ENCODE measurements at regions not wholly inside any gene's neighbourhood (a gene's known extent, or its start where the extent isn't known, plus 50 kb on each side); places are given as distances from the start of the nearest gene placed in this dataset.

GRCh38 chr5:68748101-68748500, 345.7 kb upstream of the SLC30A5 start:
- Mint-ChIP-seq H3K9me3 (peaks cover 0 to 2% (median 0%) of the 10 kb centered on the region in 11 donors), H3K4me3 (no peak overlapping the region), H3K36me3 (no peaks in the 10 kb centered on the region), H3K4me1 (peaks cover 0 to 4% (median 3%) of the 10 kb centered on the region in 7 donors), H3K27me3 (peaks cover 0 to 17% (median 7%) of the 10 kb centered on the region in 5 donors), H3K27ac (no peak overlapping the region)
- ATAC-seq (no peak), DNase-seq (no peak)
- H3K36me3 ChIP-seq (ENCODE audit: control insufficient read depth in 2 of 3, insufficient read depth in 3 of 3, low read length in 3 of 3) = no peaks in the 10 kb centered on the region
- H3K4me1 ChIP-seq (ENCODE audit: control insufficient read depth in 2 of 2, insufficient read depth in 2 of 2, low read length in 2 of 2) = no peaks in the 10 kb centered on the region
- no peak overlapping the region for H3K4me3 ChIP-seq (ENCODE audit: low read length)
- intact Hi-C loops (cut with micrococcal nuclease) = no loop called here
- ChIA-PET POLR2A (no interaction called here), CTCF (interaction anchor here (0.6 kb wide), 1 partner anchor 14 kb away, joined by 8 read pairs; no protein-coding TSS in a partner anchor)
- no peaks in the 10 kb centered on the region for H3K27me3 ChIP-seq (ENCODE audit: control insufficient read depth in 2 of 2, insufficient read depth in 2 of 2, low read length in 2 of 2)
- H3K27ac ChIP-seq (ENCODE audit: low read depth, low read length) = no peak overlapping the region
- H3K9me3 ChIP-seq (ENCODE audit: control insufficient read depth in 2 of 3, low read length in 3 of 3) = no peaks in the 10 kb centered on the region

- Histone ChIP-seq H3K27me3 (ENCODE audit: control insufficient read depth in 2 of 2, insufficient read depth in 2 of 2, low read length in 2 of 2) (no peaks in the 10 kb centered on the region), H3K27ac (ENCODE audit: low read depth, low read length) (no peak overlapping the region), H3K36me3 (ENCODE audit: control insufficient read depth in 2 of 3, insufficient read depth in 3 of 3, low read length in 3 of 3) (no peaks in the 10 kb centered on the region), H3K4me3 (ENCODE audit: low read length) (no peak overlapping the region), H3K9me3 (ENCODE audit: control insufficient read depth in 2 of 3, low read length in 3 of 3) (no peaks in the 10 kb centered on the region), H3K4me1 (ENCODE audit: control insufficient read depth in 2 of 2, insufficient read depth in 2 of 2, low read length in 2 of 2) (no peaks in the 10 kb centered on the region)
- Mint-ChIP-seq H3K9me3 (peaks cover 0 to 2% (median 0%) of the 10 kb centered on the region in 11 donors), H3K4me3 (no peak overlapping the region), H3K27ac (no peak overlapping the region), H3K4me1 (peaks cover 0 to 4% (median 3%) of the 10 kb centered on the region in 7 donors), H3K36me3 (no peaks in the 10 kb centered on the region), H3K27me3 (peaks cover 0 to 17% (median 8%) of the 10 kb centered on the region in 5 donors)
- POLR2A ChIA-PET = no interaction called here
- CTCF ChIA-PET = interaction anchor here (0.6 kb wide), 1 partner anchor 38 kb away, joined by 3 read pairs; no protein-coding TSS in a partner anchor
- intact Hi-C loops (cut with micrococcal nuclease) = no loop called here
- DNase-seq (no peak), ATAC-seq (no peak)
These were observed 344.7 kb upstream of the SLC30A5 start for GRCh38 chr5:68749077-68749476.

- no peak overlapping the region for H3K27ac Mint-ChIP-seq
- no peaks in the 10 kb centered on the region for H3K4me1 ChIP-seq (ENCODE audit: control insufficient read depth in 2 of 2, insufficient read depth in 2 of 2, low read length in 2 of 2)
- no peak overlapping the region for H3K27ac ChIP-seq (ENCODE audit: low read depth, low read length)
- peaks cover 0 to 4% (median 3%) of the 10 kb centered on the region in 7 donors for H3K4me1 Mint-ChIP-seq
- ChIA-PET POLR2A (no interaction called here), CTCF (no interaction called here)
- H3K36me3 ChIP-seq (ENCODE audit: control insufficient read depth in 2 of 3, insufficient read depth in 3 of 3, low read length in 3 of 3) = no peaks in the 10 kb centered on the region
- no peak for ATAC-seq
- no peaks in the 10 kb centered on the region for H3K36me3 Mint-ChIP-seq
- intact Hi-C loops (cut with micrococcal nuclease) = no loop called here
- H3K27me3 ChIP-seq (ENCODE audit: control insufficient read depth in 2 of 2, insufficient read depth in 2 of 2, low read length in 2 of 2) = no peaks in the 10 kb centered on the region
- H3K9me3 Mint-ChIP-seq = peaks cover 0 to 2% (median 0%) of the 10 kb centered on the region in 11 donors
- DNase-seq = no peak
- H3K4me3 ChIP-seq (ENCODE audit: low read length) = no peak overlapping the region
- H3K4me3 Mint-ChIP-seq = no peak overlapping the region
- H3K27me3 Mint-ChIP-seq = peaks cover 0 to 18% (median 8%) of the 10 kb centered on the region in 5 donors
- no peaks in the 10 kb centered on the region for H3K9me3 ChIP-seq (ENCODE audit: control insufficient read depth in 2 of 3, low read length in 3 of 3)
These were observed 344.2 kb upstream of the SLC30A5 start for GRCh38 chr5:68749631-68750030.

GRCh38 chr5:68751661-68752060, 342.2 kb upstream of the SLC30A5 start:
- Mint-ChIP-seq H3K27me3 (peaks cover 0 to 22% (median 17%) of the 10 kb centered on the region in 5 donors), H3K9me3 (peaks cover 0 to 2% (median 0%) of the 10 kb centered on the region in 11 donors), H3K4me1 (peaks cover 0 to 4% (median 0%) of the 10 kb centered on the region in 7 donors), H3K27ac (no peak overlapping the region), H3K36me3 (no peaks in the 10 kb centered on the region), H3K4me3 (no peak overlapping the region)
- POLR2A ChIA-PET = no interaction called here
- intact Hi-C loops (cut with micrococcal nuclease) = no loop called here
- ATAC-seq (no peak), DNase-seq (no peak)
- H3K36me3 ChIP-seq (ENCODE audit: control insufficient read depth in 2 of 3, insufficient read depth in 3 of 3, low read length in 3 of 3) = no peaks in the 10 kb centered on the region
- CTCF ChIA-PET = no interaction called here
- H3K9me3 ChIP-seq (ENCODE audit: control insufficient read depth in 2 of 3, low read length in 3 of 3) = no peaks in the 10 kb centered on the region
- no peak overlapping the region for H3K27ac ChIP-seq (ENCODE audit: low read depth, low read length)
- no peak overlapping the region for H3K4me3 ChIP-seq (ENCODE audit: low read length)
- no peaks in the 10 kb centered on the region for H3K27me3 ChIP-seq (ENCODE audit: control insufficient read depth in 2 of 2, insufficient read depth in 2 of 2, low read length in 2 of 2)
- no peaks in the 10 kb centered on the region for H3K4me1 ChIP-seq (ENCODE audit: control insufficient read depth in 2 of 2, insufficient read depth in 2 of 2, low read length in 2 of 2)

DNA sequence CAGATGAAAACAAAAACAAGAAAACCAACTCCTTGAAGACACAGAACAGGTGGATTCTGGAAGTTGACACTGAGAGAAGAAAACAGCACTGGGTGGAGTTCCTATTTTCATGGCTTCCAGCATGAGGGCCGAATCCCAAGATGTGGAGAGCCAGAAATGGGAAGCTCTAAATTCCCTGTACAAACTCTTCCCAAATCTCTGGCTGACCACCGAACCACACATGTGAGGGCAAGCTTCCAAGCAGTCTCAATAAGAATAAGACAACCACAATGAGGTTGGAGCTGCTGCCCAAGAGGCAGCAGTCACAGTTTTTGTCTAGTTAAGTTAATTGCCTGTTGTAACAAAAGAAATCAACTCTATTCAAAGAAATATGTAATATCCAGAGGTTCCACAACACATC, 339.3 kb upstream of the SLC30A5 start:
- H3K36me3 Mint-ChIP-seq = no peaks in the 10 kb centered on the region
- intact Hi-C loops (cut with micrococcal nuclease) = no loop called here
- DNase-seq = no peak

DNA sequence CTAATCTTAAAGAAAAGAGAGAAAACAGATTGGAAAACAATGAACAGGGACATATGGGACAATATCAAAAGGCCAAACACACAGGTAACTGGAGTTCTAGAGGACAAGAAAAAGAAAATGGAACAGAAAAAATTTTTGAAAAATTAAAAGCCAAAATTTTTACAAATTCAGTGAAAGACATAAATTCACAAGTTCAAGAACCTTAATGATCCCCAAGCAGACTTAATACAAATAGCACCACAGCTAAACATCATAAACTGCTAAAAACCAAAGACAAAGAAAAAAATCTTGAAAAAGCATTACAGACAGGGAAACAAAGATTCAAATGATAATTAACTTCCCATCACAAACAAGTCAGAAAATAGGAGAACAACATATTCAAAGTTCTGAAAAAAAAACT, 338.5 kb upstream of the SLC30A5 start:
- no peak for ATAC-seq
- no peaks in the 10 kb centered on the region for H3K27me3 ChIP-seq (ENCODE audit: control insufficient read depth in 2 of 2, insufficient read depth in 2 of 2, low read length in 2 of 2)
- intact Hi-C loops (cut with micrococcal nuclease) = no loop called here
- Mint-ChIP-seq H3K9me3 (peaks cover 0 to 2% (median 0%) of the 10 kb centered on the region in 11 donors), H3K4me1 (no peaks in the 10 kb centered on the region), H3K27ac (no peak overlapping the region), H3K36me3 (no peaks in the 10 kb centered on the region), H3K27me3 (peaks cover 0 to 30% (median 9%) of the 10 kb centered on the region in 5 donors), H3K4me3 (no peak overlapping the region)
- DNase-seq = no peak
- no peaks in the 10 kb centered on the region for H3K9me3 ChIP-seq (ENCODE audit: control insufficient read depth in 2 of 3, low read length in 3 of 3)
- ChIA-PET POLR2A (no interaction called here), CTCF (no interaction called here)
- H3K36me3 ChIP-seq (ENCODE audit: control insufficient read depth in 2 of 3, insufficient read depth in 3 of 3, low read length in 3 of 3) = no peaks in the 10 kb centered on the region
- no peak overlapping the region for H3K27ac ChIP-seq (ENCODE audit: low read depth, low read length)
- H3K4me1 ChIP-seq (ENCODE audit: control insufficient read depth in 2 of 2, insufficient read depth in 2 of 2, low read length in 2 of 2) = no peaks in the 10 kb centered on the region
- no peak overlapping the region for H3K4me3 ChIP-seq (ENCODE audit: low read length)

More for the DNA sequence above, 339.3 kb upstream of the SLC30A5 start:
- no peak overlapping the region for H3K4me3 Mint-ChIP-seq
- CTCF ChIA-PET = no interaction called here
- no peak overlapping the region for H3K4me3 ChIP-seq (ENCODE audit: low read length)
- H3K36me3 ChIP-seq (ENCODE audit: control insufficient read depth in 2 of 3, insufficient read depth in 3 of 3, low read length in 3 of 3) = no peaks in the 10 kb centered on the region
- peaks cover 0 to 4% (median 0%) of the 10 kb centered on the region in 7 donors for H3K4me1 Mint-ChIP-seq
- H3K4me1 ChIP-seq (ENCODE audit: control insufficient read depth in 2 of 2, insufficient read depth in 2 of 2, low read length in 2 of 2) = no peaks in the 10 kb centered on the region
- H3K27ac Mint-ChIP-seq = no peak overlapping the region
- H3K27me3 Mint-ChIP-seq = peaks cover 0 to 30% (median 17%) of the 10 kb centered on the region in 5 donors
- H3K9me3 Mint-ChIP-seq = peaks cover 0 to 2% (median 0%) of the 10 kb centered on the region in 11 donors
- POLR2A ChIA-PET = no interaction called here
- no peak overlapping the region for H3K27ac ChIP-seq (ENCODE audit: low read depth, low read length)
- ATAC-seq = no peak
- H3K27me3 ChIP-seq (ENCODE audit: control insufficient read depth in 2 of 2, insufficient read depth in 2 of 2, low read length in 2 of 2) = no peaks in the 10 kb centered on the region
- no peaks in the 10 kb centered on the region for H3K9me3 ChIP-seq (ENCODE audit: control insufficient read depth in 2 of 3, low read length in 3 of 3)

DNA sequence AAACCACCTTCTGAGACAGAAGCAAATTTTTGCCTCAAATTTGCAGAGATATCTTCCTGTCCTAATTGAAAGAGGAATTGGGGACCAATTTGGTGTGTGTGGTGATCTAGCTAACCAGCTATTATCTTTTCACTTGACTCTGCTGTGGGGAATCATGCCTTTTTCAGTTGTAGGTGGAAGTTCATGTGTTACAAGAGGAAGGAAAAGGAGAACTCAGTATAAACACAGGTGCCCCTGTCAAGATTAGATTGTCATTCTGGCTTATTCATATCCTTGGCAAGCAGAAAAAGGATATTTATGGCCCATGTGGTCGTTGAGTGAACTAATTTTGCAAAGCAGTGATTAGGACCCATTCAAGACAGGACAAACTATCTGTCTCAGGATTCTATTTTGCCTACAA, 336.8 kb upstream of the SLC30A5 start:
- no peaks in the 10 kb centered on the region for H3K4me1 ChIP-seq (ENCODE audit: control insufficient read depth in 2 of 2, insufficient read depth in 2 of 2, low read length in 2 of 2)
- H3K4me3 ChIP-seq (ENCODE audit: low read length) = no peak overlapping the region
- H3K4me3 Mint-ChIP-seq = no peak overlapping the region
- no peaks in the 10 kb centered on the region for H3K9me3 ChIP-seq (ENCODE audit: control insufficient read depth in 2 of 3, low read length in 3 of 3)
- H3K36me3 ChIP-seq (ENCODE audit: control insufficient read depth in 2 of 3, insufficient read depth in 3 of 3, low read length in 3 of 3) = no peaks in the 10 kb centered on the region
- H3K36me3 Mint-ChIP-seq = no peaks in the 10 kb centered on the region
- intact Hi-C loops (cut with micrococcal nuclease) = no loop called here
- peaks cover 0 to 2% (median 0%) of the 10 kb centered on the region in 11 donors for H3K9me3 Mint-ChIP-seq
- no peaks in the 10 kb centered on the region for H3K27me3 ChIP-seq (ENCODE audit: control insufficient read depth in 2 of 2, insufficient read depth in 2 of 2, low read length in 2 of 2)
- H3K27me3 Mint-ChIP-seq = peaks cover 0 to 28% (median 0%) of the 10 kb centered on the region in 5 donors
- no peak overlapping the region for H3K27ac ChIP-seq (ENCODE audit: low read depth, low read length)
- POLR2A ChIA-PET = no interaction called here
- DNase-seq (no peak), ATAC-seq (no peak)
- no peaks in the 10 kb centered on the region for H3K4me1 Mint-ChIP-seq
- no peak overlapping the region for H3K27ac Mint-ChIP-seq
- CTCF ChIA-PET = interaction anchor here (0.6 kb wide), 1 partner anchor 216 kb away, joined by 4 read pairs; no protein-coding TSS in a partner anchor

All from naive thymus-derived CD4-positive, alpha-beta T cell (primary cell).